ENCODE measurements at regions not wholly inside any gene's neighbourhood (a gene's known extent, or its start where the extent isn't known, plus 50 kb on each side); places are given as distances from the start of the nearest gene placed in this dataset.

GRCh38 chr12:91857813-91858542 lies 287.7 kb downstream of the BTG1 start:
- H3K27me3 ChIP-seq (replicated peaks; ENCODE audit: control insufficient read depth, insufficient read depth, low read length, poor library complexity, severe bottlenecking): no peaks in the 10 kb centered on the region

GRCh38 chr12:91854725-91855124 lies 290.9 kb downstream of the BTG1 start:
- Histone ChIP-seq H3K27ac (ENCODE audit: insufficient read depth, low read length, poor library complexity, severe bottlenecking) (no peak overlapping the region), H3K4me1 (ENCODE audit: control insufficient read depth, insufficient read depth, low read length, poor library complexity, severe bottlenecking) (no peaks in the 10 kb centered on the region)
- DNase-seq: no peak

More at GRCh38 chr12:91857813-91858542, 287.7 kb downstream of the BTG1 start:
- Histone ChIP-seq H3K27ac (ENCODE audit: insufficient read depth, low read length, poor library complexity, severe bottlenecking) (no peak overlapping the region), H3K9me3 (ENCODE audit: control insufficient read depth, low read length) (no peaks in the 10 kb centered on the region), H3K4me3 (ENCODE audit: insufficient read depth, low read depth, low read length, poor library complexity, severe bottlenecking) (no peak overlapping the region), H3K36me3 (ENCODE audit: control insufficient read depth, insufficient read depth, low read length) (no peaks in the 10 kb centered on the region), H3K4me1 (ENCODE audit: control insufficient read depth, insufficient read depth, low read length, poor library complexity, severe bottlenecking) (no peaks in the 10 kb centered on the region)
- no peak for DNase-seq

GRCh38 chr12:91853350-91854127 lies 292.1 kb downstream of the BTG1 start:
- H3K27ac ChIP-seq (ENCODE audit: insufficient read depth, low read length, poor library complexity, severe bottlenecking): no peak overlapping the region
- no peak overlapping the region for H3K4me3 ChIP-seq (ENCODE audit: insufficient read depth, low read depth, low read length, poor library complexity, severe bottlenecking)
- no peaks in the 10 kb centered on the region for H3K4me1 ChIP-seq (ENCODE audit: control insufficient read depth, insufficient read depth, low read length, poor library complexity, severe bottlenecking)
- H3K36me3 ChIP-seq (ENCODE audit: control insufficient read depth, insufficient read depth, low read length): no peaks in the 10 kb centered on the region
- H3K9me3 ChIP-seq (ENCODE audit: control insufficient read depth, low read length): no peaks in the 10 kb centered on the region
- DNase-seq: no peak
- no peaks in the 10 kb centered on the region for H3K27me3 ChIP-seq (replicated peaks; ENCODE audit: control insufficient read depth, insufficient read depth, low read length, poor library complexity, severe bottlenecking)

More at GRCh38 chr12:91854725-91855124, 290.9 kb downstream of the BTG1 start:
- H3K27me3 ChIP-seq (replicated peaks; ENCODE audit: control insufficient read depth, insufficient read depth, low read length, poor library complexity, severe bottlenecking): no peaks in the 10 kb centered on the region
- H3K9me3 ChIP-seq (ENCODE audit: control insufficient read depth, low read length): no peaks in the 10 kb centered on the region
- H3K36me3 ChIP-seq (ENCODE audit: control insufficient read depth, insufficient read depth, low read length): no peaks in the 10 kb centered on the region
- H3K4me3 ChIP-seq (ENCODE audit: insufficient read depth, low read depth, low read length, poor library complexity, severe bottlenecking): no peak overlapping the region

- no peaks in the 10 kb centered on the region for H3K27me3 ChIP-seq (replicated peaks; ENCODE audit: control insufficient read depth, insufficient read depth, low read length, poor library complexity, severe bottlenecking)
- no peaks in the 10 kb centered on the region for H3K9me3 ChIP-seq (ENCODE audit: control insufficient read depth, low read length)
- DNase-seq: no peak
- H3K4me1 ChIP-seq (ENCODE audit: control insufficient read depth, insufficient read depth, low read length, poor library complexity, severe bottlenecking): no peaks in the 10 kb centered on the region
- H3K4me3 ChIP-seq (ENCODE audit: insufficient read depth, low read depth, low read length, poor library complexity, severe bottlenecking): no peak overlapping the region
- no peaks in the 10 kb centered on the region for H3K36me3 ChIP-seq (ENCODE audit: control insufficient read depth, insufficient read depth, low read length)
- no peak overlapping the region for H3K27ac ChIP-seq (ENCODE audit: insufficient read depth, low read length, poor library complexity, severe bottlenecking)
Observed at GRCh38 chr12:91852634-91853033, 293.0 kb downstream of the BTG1 start.

GRCh38 chr12:91851741-91852477 lies 293.7 kb downstream of the BTG1 start:
- no peak for DNase-seq
- H3K4me1 ChIP-seq (ENCODE audit: control insufficient read depth, insufficient read depth, low read length, poor library complexity, severe bottlenecking): no peaks in the 10 kb centered on the region
- no peaks in the 10 kb centered on the region for H3K36me3 ChIP-seq (ENCODE audit: control insufficient read depth, insufficient read depth, low read length)
- H3K27me3 ChIP-seq (replicated peaks; ENCODE audit: control insufficient read depth, insufficient read depth, low read length, poor library complexity, severe bottlenecking): no peaks in the 10 kb centered on the region
- no peaks in the 10 kb centered on the region for H3K9me3 ChIP-seq (ENCODE audit: control insufficient read depth, low read length)
- H3K4me3 ChIP-seq (ENCODE audit: insufficient read depth, low read depth, low read length, poor library complexity, severe bottlenecking): no peak overlapping the region
- no peak overlapping the region for H3K27ac ChIP-seq (ENCODE audit: insufficient read depth, low read length, poor library complexity, severe bottlenecking)

GRCh38 chr12:91846466-91847055 lies 299.1 kb downstream of the BTG1 start:
- Histone ChIP-seq H3K9me3 (ENCODE audit: control insufficient read depth, low read length) (peaks cover 3% of the 10 kb centered on the region), H3K4me3 (ENCODE audit: insufficient read depth, low read depth, low read length, poor library complexity, severe bottlenecking) (no peak overlapping the region)
- no peak for DNase-seq

GRCh38 chr12:91845365-91845764 lies 300.3 kb downstream of the BTG1 start:
- H3K27ac ChIP-seq (ENCODE audit: insufficient read depth, low read length, poor library complexity, severe bottlenecking): no peak overlapping the region

More at GRCh38 chr12:91846466-91847055, 299.1 kb downstream of the BTG1 start:
- no peaks in the 10 kb centered on the region for H3K36me3 ChIP-seq (ENCODE audit: control insufficient read depth, insufficient read depth, low read length)
- no peak overlapping the region for H3K27ac ChIP-seq (ENCODE audit: insufficient read depth, low read length, poor library complexity, severe bottlenecking)
- no peaks in the 10 kb centered on the region for H3K27me3 ChIP-seq (replicated peaks; ENCODE audit: control insufficient read depth, insufficient read depth, low read length, poor library complexity, severe bottlenecking)
- no peaks in the 10 kb centered on the region for H3K4me1 ChIP-seq (ENCODE audit: control insufficient read depth, insufficient read depth, low read length, poor library complexity, severe bottlenecking)

GRCh38 chr12:91841822-91842221 lies 303.8 kb downstream of the BTG1 start:
- Histone ChIP-seq H3K27me3 (replicated peaks; ENCODE audit: control insufficient read depth, insufficient read depth, low read length, poor library complexity, severe bottlenecking) (no peaks in the 10 kb centered on the region), H3K27ac (ENCODE audit: insufficient read depth, low read length, poor library complexity, severe bottlenecking) (no peak overlapping the region), H3K4me3 (ENCODE audit: insufficient read depth, low read depth, low read length, poor library complexity, severe bottlenecking) (no peak overlapping the region), H3K4me1 (ENCODE audit: control insufficient read depth, insufficient read depth, low read length, poor library complexity, severe bottlenecking) (no peaks in the 10 kb centered on the region), H3K36me3 (ENCODE audit: control insufficient read depth, insufficient read depth, low read length) (no peaks in the 10 kb centered on the region), H3K9me3 (ENCODE audit: control insufficient read depth, low read length) (peaks cover 3% of the 10 kb centered on the region)
- DNase-seq: no peak

More at GRCh38 chr12:91845365-91845764, 300.3 kb downstream of the BTG1 start:
- Histone ChIP-seq H3K36me3 (ENCODE audit: control insufficient read depth, insufficient read depth, low read length) (no peaks in the 10 kb centered on the region), H3K9me3 (ENCODE audit: control insufficient read depth, low read length) (peaks cover 3% of the 10 kb centered on the region), H3K27me3 (replicated peaks; ENCODE audit: control insufficient read depth, insufficient read depth, low read length, poor library complexity, severe bottlenecking) (no peaks in the 10 kb centered on the region), H3K4me1 (ENCODE audit: control insufficient read depth, insufficient read depth, low read length, poor library complexity, severe bottlenecking) (no peaks in the 10 kb centered on the region), H3K4me3 (ENCODE audit: insufficient read depth, low read depth, low read length, poor library complexity, severe bottlenecking) (no peak overlapping the region)
- no peak for DNase-seq

GRCh38 chr12:91836696-91837095 lies 308.9 kb downstream of the BTG1 start:
- Histone ChIP-seq H3K4me3 (ENCODE audit: insufficient read depth, low read depth, low read length, poor library complexity, severe bottlenecking) (no peak overlapping the region), H3K9me3 (ENCODE audit: control insufficient read depth, low read length) (no peaks in the 10 kb centered on the region), H3K4me1 (ENCODE audit: control insufficient read depth, insufficient read depth, low read length, poor library complexity, severe bottlenecking) (no peaks in the 10 kb centered on the region)

More at GRCh38 chr12:91836696-91837095, 308.9 kb downstream of the BTG1 start:
- no peak for DNase-seq
- Histone ChIP-seq H3K36me3 (ENCODE audit: control insufficient read depth, insufficient read depth, low read length) (no peaks in the 10 kb centered on the region), H3K27me3 (replicated peaks; ENCODE audit: control insufficient read depth, insufficient read depth, low read length, poor library complexity, severe bottlenecking) (no peaks in the 10 kb centered on the region), H3K27ac (ENCODE audit: insufficient read depth, low read length, poor library complexity, severe bottlenecking) (no peak overlapping the region)
